Activated naive CD4-positive, alpha-beta T cell treated with anti-CD3 and anti-CD28 coated beads, Interleukin-2, amount 50 U/mL, for 16 hours (primary cell): ENCODE measurements at regions not wholly inside any gene's neighbourhood (a gene's known extent, or its start where the extent isn't known, plus 50 kb on each side); places are given as distances from the start of the nearest gene placed in this dataset.

ENCODE experiments used
- DNase-seq: peaks from one replicate; pipeline ENCODE4 v3.0.0-alpha.2; 2020

- no peak for DNase-seq
Observed at GRCh38 chr16:66289051-66289680, 77.3 kb upstream of the CDH5 start.

DNA sequence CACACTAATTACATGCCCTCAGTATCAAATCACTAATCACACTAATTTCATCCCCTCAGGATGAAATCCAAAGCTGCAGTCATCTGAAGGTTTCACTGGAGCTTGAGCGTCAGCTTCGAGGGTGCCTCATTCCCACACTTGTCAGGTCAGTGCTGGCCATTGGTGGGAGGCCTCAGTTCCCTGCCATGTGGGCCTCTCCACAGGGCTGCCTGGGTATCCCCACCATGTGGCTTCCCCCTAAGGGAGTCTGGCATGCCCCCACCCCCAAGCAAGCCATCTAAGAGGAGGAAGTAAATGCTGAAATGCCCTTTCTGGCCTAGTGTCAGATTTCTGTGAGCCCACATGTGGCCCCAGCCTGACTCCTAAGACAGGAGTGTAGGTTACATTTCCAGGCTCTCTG lies 78.6 kb upstream of the CDH5 start:
- DNase-seq = no peak

DNA sequence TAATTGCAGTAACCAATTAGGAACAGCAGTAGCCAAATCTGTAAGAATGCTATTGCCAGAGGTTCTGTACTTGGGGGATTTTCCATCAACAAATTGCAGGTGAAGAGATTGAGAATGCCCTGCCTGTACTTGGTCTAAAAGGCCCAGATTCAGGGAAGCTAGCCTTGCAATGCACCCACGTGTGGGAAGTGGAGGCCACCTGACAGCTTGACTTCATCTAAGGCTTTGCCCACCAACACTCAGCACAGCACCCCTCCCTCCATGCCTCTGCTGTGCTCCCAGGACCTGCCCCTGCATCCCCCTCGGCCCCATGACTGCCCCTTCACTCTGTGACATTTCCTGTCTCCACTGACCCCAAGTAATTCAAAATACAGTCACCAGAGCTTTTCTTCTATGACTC lies 79.1 kb upstream of the CDH5 start:
- no peak for DNase-seq

DNA sequence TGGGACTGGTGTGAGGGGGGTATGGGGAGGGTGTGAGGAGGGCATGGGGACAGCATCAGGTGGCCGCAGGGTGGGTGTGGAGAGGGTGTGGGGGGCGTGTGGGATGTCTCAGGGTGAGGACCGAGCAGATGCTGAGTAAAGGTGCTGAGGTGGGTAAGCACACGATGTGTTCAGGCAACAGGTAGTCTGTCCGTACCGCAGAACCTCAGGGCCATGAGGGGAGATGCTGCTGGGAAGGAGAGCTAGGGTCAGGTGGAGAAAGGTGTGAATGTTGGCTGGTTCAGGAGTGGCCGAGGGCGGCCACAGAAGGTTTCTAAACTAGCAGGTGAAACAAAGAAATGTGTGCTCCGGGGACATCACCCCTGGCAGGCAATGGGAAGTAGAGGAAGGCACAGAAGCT lies 80.0 kb upstream of the CDH5 start:
- DNase-seq = no peak

DNA sequence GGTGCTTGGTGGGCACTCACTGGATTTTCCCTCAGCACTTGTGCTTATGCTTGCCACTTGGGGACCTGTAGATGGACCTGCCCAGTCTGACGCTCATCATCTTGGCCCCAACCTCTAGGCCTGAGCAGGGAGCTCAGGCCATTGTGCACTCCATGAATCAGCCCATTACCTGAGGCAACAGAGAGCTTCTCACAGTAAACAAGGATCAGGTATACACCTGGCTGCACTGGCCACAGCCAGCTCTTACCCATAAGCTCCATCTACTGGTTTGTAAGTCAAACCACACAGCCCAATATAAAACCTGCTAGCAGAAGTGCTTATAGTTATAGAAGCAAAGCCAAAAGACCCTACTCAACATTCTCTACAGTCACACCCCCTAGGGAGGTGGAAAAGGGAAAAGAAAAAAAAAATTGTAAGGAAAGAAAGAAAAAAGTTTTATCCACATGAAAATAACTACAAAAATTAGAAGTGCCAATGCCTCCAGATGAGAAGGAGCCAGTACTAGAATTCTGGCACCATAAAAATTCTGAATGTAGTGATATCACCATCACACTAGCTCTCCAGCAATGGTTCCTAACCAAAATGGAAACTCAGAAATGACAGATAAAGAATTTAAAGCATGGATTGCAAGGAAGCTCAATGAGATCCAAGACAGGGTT lies 87.8 kb upstream of the CDH5 start:
- no peak for DNase-seq

GRCh38 chr16:66278111-66278531 lies 88.4 kb upstream of the CDH5 start:
- no peak for DNase-seq

DNA sequence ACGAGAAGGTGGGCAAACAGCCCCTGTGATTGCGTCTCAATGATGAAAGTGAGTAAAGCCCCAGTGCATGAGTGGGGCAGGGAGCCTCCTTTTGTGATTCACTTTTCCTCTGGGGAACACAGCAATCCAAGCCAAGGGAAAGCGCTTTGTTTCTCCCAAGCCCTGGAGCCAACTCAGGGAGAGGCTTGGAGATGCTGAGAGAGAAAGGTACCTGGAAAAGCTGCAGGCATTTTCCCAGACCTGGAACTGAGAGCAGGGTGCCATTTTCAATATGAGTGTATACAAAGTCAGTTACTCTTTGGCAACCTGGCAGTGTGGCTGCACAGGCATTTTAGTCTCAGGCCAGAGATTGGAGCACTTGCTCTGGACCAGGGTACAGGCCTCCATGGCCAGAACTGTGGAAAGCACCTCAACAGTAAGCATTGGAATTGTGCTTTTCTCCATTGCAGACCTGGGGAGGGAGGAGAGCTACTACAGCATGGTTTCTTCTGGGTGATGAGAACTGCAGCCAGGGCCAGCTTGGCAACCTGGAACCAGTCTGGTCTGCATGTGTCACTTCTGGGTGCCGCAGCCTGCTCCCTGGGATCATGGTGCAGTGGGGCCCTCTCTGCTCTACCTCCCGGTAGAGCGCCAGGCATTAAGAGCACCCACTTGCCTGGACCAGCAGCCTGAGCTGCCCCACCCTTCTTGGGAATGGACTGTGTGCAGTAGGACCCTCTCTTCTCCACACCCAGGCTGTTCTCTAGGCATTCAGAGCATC lies 89.0 kb upstream of the CDH5 start:
- no peak for DNase-seq

GRCh38 chr16:66275775-66276428 lies 90.6 kb upstream of the CDH5 start:
- DNase-seq = no peak

- no peak for DNase-seq
Observed at GRCh38 chr16:66274335-66275110, 92.0 kb upstream of the CDH5 start.

- DNase-seq = no peak
Observed at GRCh38 chr16:66273644-66274334, 92.7 kb upstream of the CDH5 start.

DNA sequence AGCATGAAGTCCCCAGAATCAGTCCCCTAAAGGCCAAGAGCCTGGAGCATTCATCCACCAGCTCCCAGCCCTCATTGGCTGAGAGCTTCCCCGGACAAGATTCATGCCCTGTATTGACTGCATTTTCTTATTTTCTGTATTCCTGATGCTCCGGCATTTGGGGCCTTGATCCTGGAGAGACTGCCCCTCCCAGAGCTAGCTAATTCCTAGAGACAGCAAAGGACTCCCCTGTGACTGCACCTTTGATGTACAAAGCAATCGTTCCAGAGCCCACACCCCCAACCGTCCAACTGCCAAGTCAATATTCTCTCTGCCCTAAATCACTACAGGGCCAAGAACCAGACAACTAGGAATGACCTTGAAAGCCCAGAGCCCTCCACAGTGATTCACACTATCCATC lies 93.4 kb upstream of the CDH5 start:
- no peak for DNase-seq

DNA sequence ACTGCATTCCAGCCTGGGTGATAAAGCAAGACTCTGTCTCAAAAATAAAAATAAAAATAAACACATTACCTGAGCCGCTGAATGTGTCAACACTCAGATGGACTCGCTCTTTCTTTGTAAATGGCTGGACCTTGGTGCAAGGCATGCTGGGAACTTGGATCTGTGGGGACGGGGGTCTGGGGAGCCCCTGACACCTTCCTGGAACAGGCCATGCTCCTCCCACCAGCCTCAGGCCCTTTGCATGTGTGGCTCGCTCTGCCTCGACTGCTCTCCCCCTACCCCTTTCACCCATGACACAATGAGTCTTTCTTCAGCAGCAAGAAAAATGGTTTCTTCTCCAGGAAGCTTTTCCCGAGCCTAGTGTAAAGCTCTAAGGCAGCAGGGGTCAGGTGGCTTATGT lies 94.0 kb upstream of the CDH5 start:
- no peak for DNase-seq

- DNase-seq = no peak
Observed at GRCh38 chr16:66271074-66272060, 95.1 kb upstream of the CDH5 start.

DNA sequence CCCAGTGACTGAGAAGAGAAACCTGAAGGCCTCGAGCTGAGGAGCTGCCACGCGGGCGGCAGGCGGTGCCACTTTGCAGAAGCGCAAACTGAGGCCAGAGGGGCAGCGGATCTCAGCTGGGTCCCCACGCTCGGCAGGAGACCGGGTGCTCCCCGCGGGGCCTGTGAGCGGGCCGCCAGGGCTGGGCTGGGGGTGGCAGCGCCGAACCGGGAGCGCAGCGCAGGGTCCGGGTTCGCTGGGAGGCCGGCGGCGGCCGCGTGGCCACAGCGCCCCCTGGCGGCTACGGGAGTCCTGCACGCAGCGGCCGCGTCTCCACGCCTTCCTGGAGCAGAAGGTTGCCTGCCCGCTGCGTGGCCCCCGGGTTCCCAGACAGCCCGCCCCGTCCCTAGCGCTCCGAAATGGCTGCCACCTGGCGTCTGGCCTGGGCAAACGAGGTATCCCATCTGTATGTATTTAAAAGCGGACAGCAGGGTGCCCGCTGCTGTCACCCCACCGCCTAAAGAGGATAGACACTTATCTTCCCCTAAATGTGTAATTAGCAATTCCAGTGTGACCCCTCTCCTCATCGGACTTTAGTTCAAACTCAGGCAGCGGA lies 96.1 kb upstream of the CDH5 start:
- peak; percentile 62 for DNase-seq

GRCh38 chr16:66269617-66270332 lies 96.7 kb upstream of the CDH5 start:
- no peak for DNase-seq

DNA sequence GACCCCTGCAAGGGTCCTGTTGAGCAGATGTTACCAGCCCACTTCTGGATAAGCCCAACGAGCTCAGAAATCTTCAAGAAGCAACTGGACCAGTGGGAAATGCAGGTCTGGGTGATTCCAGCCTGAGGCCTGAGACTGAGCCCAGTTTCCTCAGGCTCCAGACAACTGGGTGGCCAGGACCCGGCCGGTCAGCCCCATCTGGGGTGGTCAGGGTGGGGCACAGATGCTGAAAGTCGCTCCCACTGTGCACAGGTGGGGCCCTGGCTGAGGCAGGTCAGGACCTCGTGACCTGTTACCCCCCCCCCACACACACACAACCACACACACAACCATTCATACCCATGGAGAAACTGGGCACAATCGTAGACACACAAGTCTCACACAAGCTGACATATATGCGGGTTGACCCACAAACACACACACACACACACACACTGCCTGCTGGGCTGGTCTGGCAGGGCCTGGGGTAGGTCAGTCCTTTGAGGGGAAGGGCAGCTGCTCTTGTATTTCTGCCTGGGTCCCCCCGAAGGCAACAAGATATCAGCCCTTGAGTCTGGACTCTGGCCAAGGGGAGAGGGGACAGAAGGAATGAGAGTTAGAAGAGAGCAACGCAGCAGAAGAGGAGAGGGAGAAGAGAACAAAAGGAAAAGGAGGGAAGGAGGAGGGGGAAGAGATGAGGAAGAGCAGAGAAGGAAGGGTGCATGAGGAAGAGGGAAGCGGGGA lies 99.0 kb upstream of the CDH5 start:
- no peak for DNase-seq

DNA sequence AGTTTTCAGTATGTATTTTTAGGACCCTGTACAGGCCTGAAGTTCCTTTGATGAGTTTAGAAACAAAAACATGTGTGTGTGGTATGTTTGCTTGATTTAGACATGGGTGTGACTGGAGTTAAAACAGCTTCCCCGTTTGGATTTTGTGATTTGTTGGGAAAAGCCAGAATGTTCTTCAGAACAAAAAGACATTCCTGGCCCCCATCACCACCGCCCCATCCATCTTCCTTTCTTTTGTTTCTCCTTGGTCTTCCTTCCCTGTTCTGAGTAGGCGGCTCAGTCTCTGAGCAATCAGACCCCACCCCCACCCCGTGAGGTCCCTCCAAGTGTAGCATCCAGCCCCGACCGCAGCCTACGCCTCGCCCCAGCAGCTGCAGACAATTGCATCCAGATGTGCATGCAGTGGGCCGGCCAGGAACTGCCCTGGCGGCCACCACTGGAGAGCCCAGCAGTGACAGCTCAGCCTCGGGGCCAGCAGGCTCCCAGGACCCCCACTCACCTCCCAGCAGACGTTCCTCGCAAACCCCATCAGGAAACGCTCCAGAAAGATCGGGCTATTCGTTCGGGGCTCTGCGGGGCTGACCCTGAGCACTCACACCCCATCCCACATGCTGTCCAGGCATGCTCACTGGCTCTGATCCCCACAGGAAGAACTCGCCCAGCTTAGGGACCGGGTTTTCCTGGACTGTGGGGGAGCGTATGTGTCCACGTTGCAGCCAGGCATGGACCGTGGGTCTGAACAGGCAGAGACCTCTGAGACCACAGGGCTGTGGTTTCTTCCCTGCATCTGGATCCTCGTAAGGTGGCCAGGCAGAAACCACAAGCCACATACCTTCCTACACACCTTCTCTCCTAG lies 99.8 kb upstream of the CDH5 start:
- DNase-seq = no peak

DNA sequence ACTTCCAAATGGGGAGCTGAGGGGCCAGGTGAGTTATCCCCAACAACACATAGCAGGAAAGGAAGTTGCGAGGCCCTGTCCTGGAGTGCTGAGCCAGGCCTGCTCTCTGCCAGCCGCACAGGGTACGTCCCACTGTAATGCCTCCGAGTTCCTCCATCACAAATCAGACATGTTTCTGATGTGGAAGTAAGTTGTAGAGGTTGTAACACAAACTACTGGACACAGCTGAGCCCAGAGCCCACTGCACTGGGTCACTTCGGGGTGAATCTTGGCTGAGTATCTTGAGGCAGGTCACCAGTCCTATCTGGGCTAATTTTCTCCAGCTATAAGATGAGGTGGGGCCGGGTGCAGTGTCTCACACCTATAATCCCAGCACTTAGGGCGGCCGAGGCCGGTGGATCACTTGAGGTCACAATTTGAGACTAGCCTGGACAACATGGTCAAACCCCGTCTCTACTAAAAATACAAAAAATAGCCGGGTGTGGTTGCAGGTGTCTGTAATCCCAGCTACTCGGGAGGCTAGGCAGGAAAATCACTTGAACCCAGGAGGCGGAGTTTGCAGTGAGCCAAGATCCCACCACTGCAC lies 100.8 kb upstream of the CDH5 start:
- DNase-seq = no peak
